Epidermal melanocyte (primary cell): ENCODE measurements at regions not wholly inside any gene's neighbourhood (a gene's known extent, or its start where the extent isn't known, plus 50 kb on each side); places are given as distances from the start of the nearest gene placed in this dataset.

Source experiments
- DNase-seq: peaks from one replicate; pipeline ENCODE4 v3.0.0; 2011; ENCODE audit warnings: low spot score; ENCODE audit not compliant: insufficient read length

DNA sequence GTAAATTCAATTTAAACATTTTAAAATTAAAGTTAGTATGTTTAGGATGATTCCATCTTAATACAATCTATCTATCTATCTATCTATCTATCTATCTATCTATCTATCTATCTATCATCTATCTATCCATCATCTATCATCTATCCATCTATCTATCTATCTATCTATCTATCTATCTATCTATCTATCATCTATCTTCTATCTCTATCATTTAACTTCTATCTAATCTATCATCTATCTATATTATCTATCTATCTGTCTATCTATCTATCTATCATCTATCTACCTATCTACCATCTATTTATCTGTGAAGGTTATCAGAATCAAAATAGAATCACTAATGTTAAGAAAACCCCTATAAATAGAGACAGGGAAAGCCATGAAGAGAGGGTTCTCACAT is 78.3 kb downstream of the RAMP3 start:
- no peak for DNase-seq

DNA sequence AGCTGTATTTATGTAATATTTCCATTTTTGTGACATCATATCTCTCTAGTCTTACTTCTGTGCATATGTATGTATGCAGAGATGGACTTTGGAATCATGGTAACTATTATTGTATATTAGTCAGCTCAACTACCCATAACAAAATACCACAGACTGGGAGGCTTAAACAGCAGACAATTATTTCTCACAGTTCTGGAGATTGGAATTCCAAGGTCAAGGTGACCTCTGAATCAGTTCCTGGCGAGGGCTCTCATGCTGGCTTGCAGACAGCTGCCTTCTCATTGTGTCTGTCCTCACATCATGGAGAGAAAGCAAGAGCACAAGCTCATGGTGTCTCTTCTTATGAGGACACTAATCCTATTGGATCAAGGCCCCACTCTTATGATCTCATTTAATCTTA is 79.1 kb downstream of the RAMP3 start:
- DNase-seq, result no peak

DNA sequence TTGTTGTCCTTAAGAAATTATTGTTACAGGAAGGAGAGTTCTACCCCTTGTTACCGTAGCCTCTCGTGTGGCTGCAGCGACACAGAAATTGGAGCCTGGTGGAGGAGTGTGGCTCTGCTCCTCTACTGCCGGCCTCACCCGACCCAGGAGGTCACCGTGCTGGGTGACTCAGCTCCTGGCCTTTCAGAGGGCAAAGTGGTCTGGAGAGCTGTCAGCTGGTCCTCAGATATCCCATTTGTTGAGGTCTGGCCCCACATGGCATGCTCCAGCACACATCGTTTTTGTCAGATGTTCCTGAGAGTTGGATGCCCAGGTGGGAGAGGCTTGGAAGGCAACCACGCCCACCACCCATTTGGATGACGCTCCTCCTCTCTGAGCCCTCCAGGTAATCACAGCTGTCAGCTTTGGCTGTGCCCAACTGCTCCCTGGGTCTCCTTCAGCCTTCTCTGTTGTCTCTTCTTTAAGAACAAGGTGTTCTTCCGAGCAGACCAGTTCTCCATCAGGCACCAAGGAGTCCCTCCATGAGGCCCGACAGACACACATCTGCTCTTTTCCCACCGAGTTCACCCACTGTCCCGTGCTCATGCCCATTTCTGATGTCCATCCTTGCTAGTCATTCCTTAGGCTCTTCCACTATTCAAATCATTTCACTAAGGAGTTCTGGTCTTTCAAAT is 80.3 kb downstream of the RAMP3 start:
- DNase-seq, result no peak

DNA sequence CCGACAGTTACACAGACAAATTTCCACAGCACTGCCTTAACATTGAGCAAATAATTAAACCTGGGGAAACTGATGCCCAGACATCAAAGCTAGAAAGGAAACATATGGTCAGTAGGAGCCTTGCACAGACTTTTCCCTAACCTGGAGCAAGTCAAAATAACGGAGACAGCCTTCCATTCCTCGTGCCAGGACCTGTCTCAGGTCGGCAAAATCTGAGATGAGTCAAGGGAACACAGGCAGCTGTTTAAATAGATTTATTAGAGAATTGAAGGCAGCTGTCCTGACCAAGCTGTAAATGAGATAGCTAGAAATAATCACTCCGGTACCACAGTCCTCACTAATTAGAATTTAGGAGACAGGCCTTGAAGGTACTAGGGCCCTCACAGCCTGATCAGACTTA is 81.2 kb downstream of the RAMP3 start:
- no peak for DNase-seq

DNA sequence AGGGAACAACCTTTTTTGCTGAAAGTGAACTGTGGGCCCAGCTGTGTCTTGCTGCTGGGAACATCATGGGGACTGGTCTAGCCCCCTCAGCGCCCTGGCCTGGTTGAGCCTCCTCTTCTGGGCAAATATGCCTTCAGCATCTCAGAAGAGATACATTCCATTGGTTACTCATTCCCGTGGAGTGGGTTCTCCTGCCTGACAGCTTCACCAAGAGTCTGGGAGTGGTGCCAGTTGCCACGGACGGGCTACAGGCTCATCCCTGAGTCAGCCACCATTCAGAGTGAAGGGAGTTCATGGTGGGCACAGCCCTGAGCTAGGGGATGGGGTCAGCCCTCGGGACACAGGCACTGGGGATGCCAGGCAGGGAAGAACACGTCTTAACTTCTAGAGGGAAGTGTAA is 81.9 kb downstream of the RAMP3 start:
- peak; percentile 40 for DNase-seq

DNA sequence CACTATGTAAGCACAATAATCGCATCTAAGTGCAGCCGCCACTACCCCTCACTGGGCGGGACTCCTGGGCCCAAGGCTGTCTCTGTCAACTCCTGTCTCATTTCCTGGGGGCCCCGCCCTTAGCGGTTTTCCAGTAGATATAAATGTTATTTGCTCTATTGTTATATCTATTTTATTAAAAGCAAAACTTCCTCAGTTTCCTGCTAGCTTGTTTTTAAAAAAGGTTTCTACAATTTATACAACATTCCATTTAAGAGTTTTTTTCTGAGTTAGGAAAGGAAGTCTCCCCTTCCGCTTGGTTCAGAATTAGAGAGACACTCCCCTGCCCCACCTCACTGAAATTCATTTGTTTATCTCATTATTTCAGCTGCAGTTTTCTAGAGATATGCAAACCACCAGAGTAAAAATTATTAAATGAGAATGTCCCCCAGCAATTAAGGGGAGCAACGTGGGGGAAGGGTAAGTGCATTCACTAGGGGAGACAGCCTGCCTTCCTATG is 82.7 kb downstream of the RAMP3 start:
- DNase-seq, result no peak

DNA sequence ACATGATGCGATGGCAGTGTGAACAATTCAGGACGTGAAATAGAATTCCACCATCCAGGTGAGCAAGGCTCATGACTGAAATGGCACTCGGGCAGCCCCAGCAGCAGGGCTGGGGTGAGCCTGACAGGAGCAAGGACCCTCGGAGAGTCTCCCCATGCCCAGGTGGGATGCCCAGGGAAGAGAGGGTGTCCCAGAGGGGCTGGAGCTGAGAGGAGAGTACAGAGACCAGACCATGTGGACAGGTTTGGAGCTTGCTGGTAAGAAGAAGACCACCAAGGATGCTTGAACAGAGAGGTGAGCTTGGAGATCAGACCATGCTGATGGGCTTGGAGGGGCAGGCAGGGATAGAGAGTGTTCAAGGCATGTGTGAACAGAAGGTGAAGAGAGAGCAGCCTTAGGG is 83.3 kb downstream of the RAMP3 start:
- DNase-seq, result no peak

DNA sequence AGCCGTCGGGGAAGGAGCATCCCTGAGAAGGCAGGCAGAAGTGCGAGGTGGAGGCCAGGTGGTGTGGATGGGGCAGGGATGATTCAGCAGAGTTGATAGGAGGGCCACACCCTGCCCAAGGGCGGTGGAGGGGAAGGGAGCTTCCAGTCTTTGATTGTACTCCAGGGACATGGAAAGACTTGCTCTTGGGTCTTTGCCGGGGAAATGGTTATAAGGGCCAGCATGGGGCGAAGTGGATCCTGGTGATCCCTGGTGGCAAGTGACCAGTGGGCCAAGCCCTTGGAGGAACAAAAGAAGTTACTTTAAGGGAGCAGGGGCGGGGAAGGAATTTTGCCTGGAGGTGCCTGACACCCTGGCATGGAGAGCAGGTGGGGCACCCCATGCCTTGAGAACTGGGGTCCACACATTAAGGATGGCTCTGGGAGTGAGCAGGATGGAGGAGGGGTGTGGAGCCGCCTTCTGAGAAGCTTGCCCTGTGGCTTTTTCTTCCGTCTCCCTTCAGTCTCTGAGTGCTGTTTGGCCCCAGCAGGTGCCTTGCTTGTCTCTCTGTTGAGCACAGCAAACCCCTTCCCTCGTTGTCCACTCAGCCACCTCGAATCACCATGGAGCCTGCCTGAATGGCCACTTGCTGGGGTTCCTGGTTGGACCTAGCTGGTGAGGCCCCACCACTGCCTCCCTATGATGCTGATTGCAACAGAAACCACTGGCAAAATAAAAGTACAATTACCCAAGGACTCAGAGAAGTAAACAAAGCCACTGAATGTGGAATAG is 83.9 kb downstream of the RAMP3 start:
- no peak for DNase-seq

DNA sequence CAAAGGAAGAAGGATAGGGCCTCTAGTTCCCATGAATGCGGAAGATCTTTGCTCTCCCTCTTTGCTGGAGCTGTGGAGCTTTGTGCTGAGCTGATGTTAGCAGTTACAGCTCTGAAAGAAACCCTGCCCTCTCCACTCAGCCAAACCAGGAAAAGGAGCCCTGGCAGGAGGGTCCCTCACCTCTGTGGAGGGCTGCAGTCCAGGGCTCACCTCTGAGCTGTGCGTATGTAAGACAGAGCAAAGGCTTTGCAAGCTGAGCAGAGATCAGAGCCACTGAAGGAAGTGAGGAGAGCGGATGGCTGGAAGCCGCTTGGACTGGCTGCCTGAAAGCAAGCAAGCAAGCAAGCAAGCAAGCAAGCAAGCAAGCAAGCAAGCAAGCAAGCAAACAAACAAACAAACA is 84.7 kb downstream of the RAMP3 start:
- DNase-seq, result no peak

DNA sequence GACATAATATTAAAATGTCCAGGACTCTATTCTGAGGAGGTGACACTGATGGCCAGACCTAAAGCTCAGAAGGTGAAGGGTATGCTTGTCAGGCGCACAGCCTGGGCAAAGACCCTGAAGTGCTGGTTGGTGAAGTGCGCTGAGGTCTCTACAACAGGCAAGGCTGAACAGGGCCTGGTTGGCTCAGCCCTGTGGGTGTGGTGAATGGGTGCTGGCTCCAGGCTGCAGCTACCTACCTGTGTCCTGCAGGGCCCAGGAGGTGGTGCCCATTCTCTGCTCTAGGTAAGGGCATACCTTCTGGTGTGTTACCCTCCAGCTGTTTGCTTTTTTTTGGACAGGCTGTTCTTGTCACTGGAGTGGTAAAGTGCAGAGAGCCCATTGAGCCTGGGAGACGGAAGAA is 85.1 kb downstream of the RAMP3 start:
- no peak for DNase-seq

DNA sequence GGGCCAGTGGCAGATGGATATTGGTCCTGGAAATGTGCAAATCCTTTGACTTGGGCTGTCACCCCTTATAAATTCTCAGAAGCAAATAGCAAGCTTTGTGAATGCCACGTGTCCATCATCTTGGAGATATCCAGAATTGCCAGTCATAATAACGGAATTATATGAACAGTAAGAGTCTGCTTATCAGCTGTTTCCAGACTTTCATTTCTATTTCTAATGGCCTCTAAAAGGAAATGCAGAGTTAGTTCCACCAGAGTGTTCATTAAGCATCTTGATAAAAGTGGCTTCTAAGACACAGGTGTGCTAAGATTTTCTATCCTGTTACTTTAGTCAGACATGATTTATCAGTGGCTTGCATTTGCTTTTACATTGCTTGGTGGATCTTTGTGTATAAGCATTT is 87.4 kb downstream of the RAMP3 start:
- DNase-seq, result no peak

DNA sequence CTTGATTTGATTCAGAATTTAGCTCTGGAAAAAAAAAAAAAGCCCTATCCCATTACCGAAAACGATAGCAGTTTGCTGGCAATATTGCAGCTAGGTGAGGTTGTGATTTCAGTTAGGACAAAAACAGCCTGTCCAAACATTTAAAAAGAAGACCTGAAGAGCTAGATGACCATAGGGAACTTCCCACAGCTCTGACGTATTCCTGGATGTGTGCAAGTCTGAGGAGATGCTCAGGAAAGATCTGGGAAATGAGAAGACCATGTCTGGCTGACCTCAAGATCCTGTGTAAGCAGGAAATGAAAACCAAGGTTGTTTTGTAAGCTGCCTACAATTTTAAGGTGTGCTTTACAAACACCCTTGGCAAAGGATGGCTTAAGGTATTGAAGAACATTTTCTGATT is 88.7 kb downstream of the RAMP3 start:
- DNase-seq, result no peak

DNA sequence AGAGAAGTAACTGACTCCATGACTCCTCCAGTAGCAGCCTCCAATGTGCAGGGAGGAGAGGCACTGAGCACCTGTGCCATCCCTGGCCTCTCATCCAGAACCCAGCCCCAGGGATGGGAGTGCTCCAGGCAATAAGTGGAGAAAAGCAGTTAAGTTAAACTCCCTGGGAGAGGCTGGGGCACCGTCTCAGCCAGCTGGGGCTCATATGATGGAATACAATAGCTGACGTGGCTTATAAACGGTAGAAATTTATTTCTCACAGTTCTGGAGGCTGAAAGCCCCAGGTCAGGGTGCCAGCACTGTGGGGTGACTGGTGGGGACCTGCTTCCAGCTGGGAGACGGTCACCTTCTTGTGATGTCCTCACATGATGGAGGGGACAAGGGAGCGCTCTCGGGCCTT is 94.7 kb downstream of the RAMP3 start:
- DNase-seq, result no peak

DNA sequence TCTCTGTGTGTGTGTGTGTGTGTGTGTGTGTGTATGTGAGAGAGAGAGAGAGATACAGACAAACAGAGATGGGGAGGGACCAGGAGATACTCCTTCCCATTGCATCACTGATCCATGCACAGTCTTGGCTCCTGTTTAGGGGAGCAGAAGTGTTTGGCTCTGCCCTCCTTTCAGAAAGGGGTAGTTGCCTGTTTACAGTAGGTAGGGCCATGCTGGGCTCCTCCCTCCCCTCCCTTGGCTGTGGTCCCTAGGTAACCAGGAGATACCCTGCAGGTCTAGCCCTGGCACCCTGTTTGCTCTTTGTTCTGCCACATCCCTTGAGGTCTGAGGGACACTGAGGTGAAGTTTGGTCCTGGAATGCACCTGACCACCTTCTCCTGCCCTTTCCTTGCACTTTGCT is 95.3 kb downstream of the RAMP3 start:
- DNase-seq, result no peak

DNA sequence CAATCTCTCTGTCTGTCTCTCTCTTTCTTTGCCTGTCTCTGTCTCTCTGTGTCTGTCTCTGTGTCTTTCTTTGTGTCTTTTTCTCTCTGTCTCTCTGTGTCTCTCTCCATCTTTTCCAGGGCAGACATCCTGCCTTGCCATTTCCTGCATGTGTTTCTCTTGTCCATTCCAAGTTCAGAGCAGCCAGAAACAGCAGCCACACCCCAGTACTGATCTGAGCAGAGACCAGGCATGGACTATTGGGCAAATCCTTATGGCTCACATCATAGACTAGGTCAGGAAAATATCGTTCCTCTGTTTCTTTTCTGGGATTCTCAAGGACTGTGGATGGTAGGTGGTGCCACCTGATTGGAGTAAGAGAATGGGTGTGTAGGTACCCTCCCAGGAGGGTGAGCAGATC is 95.8 kb downstream of the RAMP3 start:
- no peak for DNase-seq

DNA sequence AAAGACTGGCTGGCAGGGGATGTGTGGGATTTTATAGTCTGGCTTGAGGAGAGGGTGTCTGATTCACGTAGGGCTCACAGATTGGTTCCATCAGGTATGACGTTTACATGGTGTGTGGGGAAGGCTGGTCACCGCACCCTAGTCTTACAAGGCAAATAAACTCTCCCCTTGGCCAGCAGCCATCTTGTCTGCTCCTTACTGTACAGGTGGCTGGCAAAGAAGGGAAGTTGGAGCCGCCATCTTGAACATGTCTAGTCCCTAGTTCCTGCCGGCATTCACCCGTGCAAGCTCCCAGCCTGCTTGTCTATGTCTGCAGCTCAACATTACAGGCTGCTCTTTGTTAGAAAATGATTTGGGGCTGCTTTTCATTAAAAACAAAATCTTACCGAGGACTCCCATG is 97.6 kb downstream of the RAMP3 start:
- no peak for DNase-seq

DNA sequence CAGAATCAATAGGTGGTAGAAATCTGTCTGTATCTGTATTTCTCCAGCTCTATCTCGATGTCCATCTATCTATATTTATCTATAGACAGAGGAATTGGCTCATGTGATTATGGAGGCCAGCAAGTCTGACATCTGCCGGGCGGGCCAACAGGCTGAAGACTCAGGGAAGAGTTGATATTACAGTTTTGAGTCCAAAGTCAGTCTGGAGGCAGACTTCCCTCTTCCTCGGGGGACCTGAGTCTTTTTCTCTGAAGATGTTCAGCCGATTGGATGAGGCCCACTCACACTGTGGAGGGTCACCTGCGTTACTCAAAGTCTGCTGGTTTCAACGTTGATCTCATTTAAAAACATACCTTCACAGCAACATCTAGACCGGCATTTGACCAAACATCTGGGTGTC is 98.7 kb downstream of the RAMP3 start:
- no peak for DNase-seq

DNA sequence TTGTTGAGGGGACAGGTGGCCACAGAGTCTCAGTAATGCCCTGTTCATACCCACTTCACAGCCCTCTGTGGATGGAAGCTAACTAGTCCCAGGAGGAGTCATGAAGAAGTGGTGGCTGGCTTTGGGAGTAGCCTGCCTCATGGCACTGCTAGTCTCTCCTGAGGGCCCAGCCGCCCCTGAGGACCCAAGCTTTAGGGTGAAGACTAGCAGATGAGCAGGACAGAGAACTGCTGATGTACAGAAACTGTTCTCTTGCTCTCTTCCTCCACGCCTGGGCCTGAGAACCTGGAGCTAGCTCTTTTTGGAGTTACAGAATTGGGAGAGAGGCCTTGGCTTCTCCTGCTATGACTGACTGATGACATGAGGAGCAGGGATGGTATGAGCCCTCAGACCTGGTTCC is 99.2 kb downstream of the RAMP3 start:
- no peak for DNase-seq

DNA sequence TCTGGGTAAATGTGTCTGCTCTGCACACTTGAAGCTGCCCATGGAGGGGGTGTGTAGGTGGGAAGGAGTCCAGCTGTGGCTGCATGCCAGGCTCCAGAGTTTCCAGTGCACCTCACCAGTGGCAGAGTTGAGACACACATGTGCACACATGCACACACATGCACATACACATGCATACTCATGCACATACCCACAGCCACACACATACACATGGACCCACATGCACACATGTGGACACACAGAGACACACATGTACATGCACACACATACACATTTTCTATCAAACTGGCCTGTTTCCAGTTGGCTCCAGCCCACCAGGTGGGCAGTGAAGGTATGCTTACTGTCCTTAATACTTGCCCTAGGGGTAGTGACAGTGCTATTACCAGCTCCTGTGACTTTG is 99.7 kb downstream of the RAMP3 start:
- DNase-seq, result no peak

DNA sequence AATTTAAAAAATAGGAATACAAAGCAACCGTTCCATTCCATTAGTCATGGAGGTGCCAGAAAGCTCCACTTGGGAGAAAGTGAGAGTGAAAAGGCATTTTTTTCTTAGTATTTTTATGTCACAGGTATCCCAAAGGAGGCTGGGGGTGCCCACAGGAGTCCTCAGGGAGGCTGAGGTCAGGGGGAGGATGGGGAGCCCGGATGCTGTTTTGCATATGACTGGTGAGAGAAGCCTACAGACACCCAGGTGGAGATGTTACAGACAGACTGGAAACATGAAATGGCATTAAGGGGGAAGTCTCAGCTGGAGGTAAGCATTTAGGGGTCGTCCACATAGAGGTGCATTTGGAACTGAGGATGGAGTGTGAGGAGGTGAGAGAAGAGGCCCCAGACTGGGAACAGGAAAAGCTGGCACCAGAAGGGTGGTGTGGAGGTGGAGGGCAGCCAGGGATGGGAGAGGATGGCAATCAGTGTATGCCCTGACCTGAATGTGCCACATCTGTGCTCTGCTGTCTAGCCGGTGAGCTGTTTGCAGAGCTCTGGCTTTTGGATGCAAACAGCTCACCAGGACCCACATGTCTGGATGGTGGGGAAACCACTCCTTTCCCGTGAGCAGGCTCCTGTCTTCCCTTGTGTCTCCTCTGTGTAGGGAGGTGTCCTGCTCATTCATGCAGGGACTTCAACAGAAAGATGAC is 101.1 kb downstream of the RAMP3 start:
- DNase-seq, result no peak

DNA sequence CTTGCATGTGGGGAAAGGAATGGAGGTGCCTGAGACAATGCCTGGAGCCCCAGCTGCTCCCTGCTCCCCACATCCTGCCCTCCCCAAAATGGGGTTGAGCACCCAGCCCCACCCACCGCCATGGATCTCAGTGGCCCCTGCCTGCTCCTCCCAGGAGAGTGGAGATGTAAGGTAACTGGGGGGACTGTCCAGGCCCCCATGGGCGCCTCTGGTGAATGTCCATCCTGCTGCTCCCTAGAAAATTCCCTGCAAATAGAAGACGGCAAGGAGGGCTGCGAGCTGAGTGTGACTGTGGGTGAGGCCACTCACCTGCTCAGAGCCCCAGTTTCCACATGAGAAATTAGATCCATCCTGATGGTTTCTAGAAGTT is 101.6 kb downstream of the RAMP3 start:
- DNase-seq, result no peak

DNA sequence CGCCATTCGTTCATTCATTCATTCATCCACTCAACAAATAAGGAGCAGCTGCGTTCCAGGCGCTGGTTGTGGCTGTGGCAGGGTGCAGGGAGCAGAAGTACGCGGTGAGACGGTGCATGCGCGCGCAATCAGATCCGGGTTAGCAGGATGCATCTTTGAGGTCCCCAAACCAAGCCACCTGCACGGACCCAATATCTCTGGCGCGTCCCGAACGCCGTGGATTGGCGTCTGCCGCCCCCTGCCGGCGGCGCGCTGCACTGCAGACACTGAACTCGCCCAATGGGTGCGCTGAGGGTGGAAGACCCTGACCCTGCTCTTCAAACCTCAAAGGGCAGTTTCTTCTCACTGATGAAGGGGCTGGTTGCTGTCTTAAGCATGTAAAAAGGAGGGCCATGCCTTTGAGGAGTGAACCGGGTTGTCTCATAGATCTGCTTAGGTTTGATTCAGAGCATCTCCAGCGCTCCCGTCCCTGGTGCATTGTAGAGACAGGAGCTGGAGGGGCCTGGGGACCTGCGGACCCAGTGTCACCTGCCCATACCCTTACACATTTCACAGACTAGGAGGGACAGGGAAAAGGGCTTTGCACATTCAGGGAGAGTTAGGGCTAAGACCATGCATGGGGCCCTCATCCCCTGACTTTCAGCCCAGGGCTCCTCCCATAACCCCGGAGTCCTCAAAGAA is 102.5 kb downstream of the RAMP3 start:
- no peak for DNase-seq
